ENCODE measurements at regions not wholly inside any gene's neighbourhood (a gene's known extent, or its start where the extent isn't known, plus 50 kb on each side); places are given as distances from the start of the nearest gene placed in this dataset.

GRCh38 chr16:52613508-52613907 lies 66.6 kb upstream of the TOX3 start:
- TF ChIP-seq CTCF (IDR thresholded peaks at IDR 0.05; ENCODE audit: low read depth, low read length, poor library complexity, severe bottlenecking): no peak
- no peak for TF ChIP-seq EZH2phosphoT487 (IDR thresholded peaks at IDR 0.05; ENCODE audit: borderline replicate concordance, low read length)
